Caco-2 (cell line): ENCODE measurements at regions not wholly inside any gene's neighbourhood (a gene's known extent, or its start where the extent isn't known, plus 50 kb on each side); places are given as distances from the start of the nearest gene placed in this dataset.
"Not testable (repeated sequence)": the region's sequence is repeated elsewhere in the genome, so short reads cannot be mapped to it uniquely, and the experiment has no call there.

ENCODE experiments used
- BruUV-seq: library from RNA; stranded (reverse); fragments of 400-500 nt; replicated peaks from 2 replicates; lab custom pipeline; 2021; lab: Mats Ljungman, UMichigan
- CTCF ChIA-PET: fragments of 300-600 bp; sonication (Branson Sonifier 250); formaldehyde crosslinking; loops from one replicate; lab custom pipeline; 2022; ENCODE audit warnings: antibody characterized with exemption; lab: Charles Lee
- POLR2A ChIA-PET: fragments of 300-600 bp; sonication (Branson Sonifier 250); formaldehyde crosslinking; loops from one replicate; lab custom pipeline; 2022; ENCODE audit warnings: antibody characterized with exemption; lab: Charles Lee
- DNase-seq, 2 experiments: peaks; one replicate each; pipeline versions ENCODE4 v3.0.0 to v3.0.0-alpha.2; 2020 to 2022
- H3K27me3 ChIP-seq: replicated peaks from 2 replicates; pipeline ENCODE4 v1.6.0; 2011; ENCODE audit warnings: low read length; ENCODE audit not compliant: control insufficient read depth, insufficient read depth
- H3K36me3 ChIP-seq: 2 replicates; pipeline ENCODE4 v1.5.1; 2011; ENCODE audit warnings: low read length; ENCODE audit not compliant: control insufficient read depth, insufficient read depth
- H3K4me1 ChIP-seq: fragments of 250-450 bp; sonication (Bioruptor Pico); 2 replicates; pipeline ENCODE4 v1.5.1; 2020; ENCODE audit warnings: mild to moderate bottlenecking
- H3K4me3 ChIP-seq: 2 replicates; pipeline ENCODE4 v1.5.1; 2011; ENCODE audit warnings: low read depth, mild to moderate bottlenecking, control low read depth, low read length
- H3K9me3 ChIP-seq: fragments of 250-450 bp; sonication (Bioruptor Pico); 2 replicates; pipeline ENCODE4 v1.5.1; 2020; ENCODE audit warnings: mild to moderate bottlenecking, moderate library complexity
- H3K27ac Mint-ChIP-seq: one replicate; pipeline ENCODE4 v1.8.0; 2022; ENCODE audit warnings: mixed read lengths; ENCODE audit not compliant: unreplicated experiment
- H3K27me3 Mint-ChIP-seq: one replicate; pipeline ENCODE4 v1.8.0; 2022; ENCODE audit warnings: mixed read lengths; ENCODE audit not compliant: insufficient read depth, unreplicated experiment
- H3K36me3 Mint-ChIP-seq: one replicate; pipeline ENCODE4 v1.8.0; 2022; ENCODE audit warnings: mild to moderate bottlenecking, mixed read lengths; ENCODE audit not compliant: insufficient read depth, unreplicated experiment
- H3K4me1 Mint-ChIP-seq: one replicate; pipeline ENCODE4 v1.8.0; 2022; ENCODE audit warnings: low read depth, mixed read lengths; ENCODE audit not compliant: unreplicated experiment
- H3K4me3 Mint-ChIP-seq: one replicate; pipeline ENCODE4 v1.8.0; 2022; ENCODE audit warnings: mild to moderate bottlenecking, moderate library complexity, mixed read lengths; ENCODE audit not compliant: unreplicated experiment
- H3K9me3 Mint-ChIP-seq: one replicate; pipeline ENCODE4 v1.8.0; 2022; ENCODE audit warnings: mixed read lengths; ENCODE audit not compliant: unreplicated experiment
- CTCF ChIP-seq, 2 experiments: fragments of 200-600 bp in 1 of 2; IDR thresholded peaks; 1 replicate in 1 of 2; 2 replicates in 1 of 2; pipeline versions ENCODE4 v1.5.1 to v1.8.0; 2011 to 2022; ENCODE audit warnings: antibody characterized with exemption in 1 of 2, control low read depth in 1 of 2, inconsistent platforms in 1 of 2, low read depth in 1 of 2, low read length in 1 of 2, mild to moderate bottlenecking in 1 of 2, moderate library complexity in 1 of 2; ENCODE audit not compliant: insufficient read depth in 1 of 2, severe bottlenecking in 1 of 2, unreplicated experiment in 1 of 2
- intact Hi-C: fragments of 100-400 bp; cut with micrococcal nuclease; formaldehyde crosslinking; loops from one replicate; pipeline ENCODE4 v1.10.0; 2022; ENCODE audit not compliant: unreplicated experiment

- Histone ChIP-seq H3K4me1 (no peaks in the 10 kb centered on the region), H3K36me3 (no peaks in the 10 kb centered on the region), H3K4me3 (no peak overlapping the region), H3K27me3 (no peaks in the 10 kb centered on the region), H3K9me3 (no peaks in the 10 kb centered on the region)
- Mint-ChIP-seq H3K9me3 (peaks cover 16% of the 10 kb centered on the region), H3K36me3 (peaks cover 5% of the 10 kb centered on the region), H3K27me3 (no peaks in the 10 kb centered on the region), H3K4me3 (no peak overlapping the region), H3K4me1 (peaks cover 4% of the 10 kb centered on the region), H3K27ac (no peak overlapping the region)
- BruUV-seq = no TSS peak
- intact Hi-C loops = no loop called here
- CTCF ChIA-PET = no interaction called here
- TF ChIP-seq CTCF (IDR thresholded peaks at IDR 0.05; ENCODE audit: insufficient read depth in 1 of 2, low read depth in 1 of 2, low read length in 1 of 2, severe bottlenecking in 1 of 2, unreplicated experiment in 1 of 2) = no peak
- POLR2A ChIA-PET = no interaction called here
- no peak for DNase-seq
Observed at GRCh38 chr1:116297495-116298212, 75.4 kb upstream of the ATP1A1 start.

GRCh38 chr1:116298213-116298579 is 74.8 kb upstream of the ATP1A1 start:
- POLR2A ChIA-PET, DNase-seq: not testable (repeated sequence)
- peaks cover 16% of the 10 kb centered on the region for H3K9me3 Mint-ChIP-seq

GRCh38 chr1:116298746-116299145 is 74.3 kb upstream of the ATP1A1 start:
- Mint-ChIP-seq H3K27ac (no peak overlapping the region), H3K9me3 (peaks cover 16% of the 10 kb centered on the region), H3K4me1 (no peaks in the 10 kb centered on the region), H3K27me3 (no peaks in the 10 kb centered on the region), H3K4me3 (no peak overlapping the region), H3K36me3 (peaks cover 5% of the 10 kb centered on the region)
- intact Hi-C loops = no loop called here
- ChIA-PET POLR2A (no interaction called here), CTCF (no interaction called here)
- BruUV-seq = no TSS peak
- Histone ChIP-seq H3K9me3 (no peaks in the 10 kb centered on the region), H3K4me3 (no peak overlapping the region), H3K27me3 (no peaks in the 10 kb centered on the region), H3K4me1 (no peaks in the 10 kb centered on the region), H3K36me3 (no peaks in the 10 kb centered on the region)
- no peak for DNase-seq
- no peak for TF ChIP-seq CTCF (IDR thresholded peaks at IDR 0.05; ENCODE audit: insufficient read depth in 1 of 2, low read depth in 1 of 2, low read length in 1 of 2, severe bottlenecking in 1 of 2, unreplicated experiment in 1 of 2)

More at GRCh38 chr1:116298213-116298579, 74.8 kb upstream of the ATP1A1 start:
- H3K36me3 Mint-ChIP-seq, BruUV-seq, H3K27me3 ChIP-seq, intact Hi-C loops, H3K4me3 ChIP-seq, H3K4me1 Mint-ChIP-seq, H3K27me3 Mint-ChIP-seq, H3K4me3 Mint-ChIP-seq, H3K4me1 ChIP-seq, CTCF ChIA-PET, H3K27ac Mint-ChIP-seq, H3K9me3 ChIP-seq, H3K36me3 ChIP-seq: not testable (repeated sequence)
